Right kidney (tissue), 1 donor: ENCODE measurements at regions not wholly inside any gene's neighbourhood (a gene's known extent, or its start where the extent isn't known, plus 50 kb on each side); places are given as distances from the start of the nearest gene placed in this dataset.
"Not testable (repeated sequence)": the region's sequence is repeated elsewhere in the genome, so short reads cannot be mapped to it uniquely, and the experiment has no call there.

ENCODE experiments used
- DNase-seq: peaks from one replicate; pipeline ENCODE4 v3.0.0-alpha.2; 2016

DNA sequence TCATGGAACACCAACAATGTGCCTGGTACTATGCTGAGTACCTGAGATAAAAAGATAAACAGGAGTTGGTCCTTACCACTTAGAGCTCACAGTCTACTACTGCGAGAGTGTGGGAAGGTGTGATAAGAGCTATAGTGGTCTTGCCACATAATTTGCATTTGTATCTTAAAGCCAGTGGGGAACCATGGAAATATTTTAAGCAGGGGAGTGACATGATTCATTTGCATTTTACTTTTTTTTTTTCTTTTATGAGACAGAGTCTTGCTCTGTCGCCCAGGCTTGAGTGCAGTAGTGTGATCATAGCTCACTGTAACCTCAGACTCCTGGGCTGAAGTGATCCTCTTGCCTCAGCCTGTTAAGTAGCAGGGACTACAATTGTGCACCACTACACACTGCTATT is 54.2 kb upstream of the FAM72C start:
- not testable (repeated sequence) for DNase-seq

- not testable (repeated sequence) for DNase-seq
These were observed 50.1 kb upstream of the FAM72C start for GRCh38 chr1:144021690-144022384.
